GM19043 (cell line): ENCODE measurements at regions not wholly inside any gene's neighbourhood (a gene's known extent, or its start where the extent isn't known, plus 50 kb on each side); places are given as distances from the start of the nearest gene placed in this dataset.

ENCODE experiments used
- ATAC-seq: cut with Tn5 transposase; IDR thresholded peaks from one replicate; pipeline ENCODE4 v1.9.1; 2021; ENCODE audit warnings: low read depth; ENCODE audit not compliant: unreplicated experiment

- no peak for ATAC-seq
These were observed 1046.7 kb upstream of the MAP3K7 start for GRCh38 chr6:91633374-91634111.

GRCh38 chr6:91632308-91632707 is 1045.4 kb upstream of the MAP3K7 start:
- no peak for ATAC-seq

GRCh38 chr6:91631227-91631626 is 1044.4 kb upstream of the MAP3K7 start:
- no peak for ATAC-seq

- no peak for ATAC-seq
These were observed 1040.0 kb upstream of the MAP3K7 start for GRCh38 chr6:91626911-91627310.

GRCh38 chr6:91613481-91613880 is 1026.6 kb upstream of the MAP3K7 start:
- ATAC-seq: no peak

GRCh38 chr6:91611190-91611589 is 1024.3 kb upstream of the MAP3K7 start:
- ATAC-seq: no peak

GRCh38 chr6:91608428-91608827 is 1021.6 kb upstream of the MAP3K7 start:
- ATAC-seq: no peak

GRCh38 chr6:91606148-91606901 is 1019.5 kb upstream of the MAP3K7 start:
- no peak for ATAC-seq

- no peak for ATAC-seq
These were observed 1013.7 kb upstream of the MAP3K7 start for GRCh38 chr6:91600561-91600960.

- no peak for ATAC-seq
These were observed 1003.3 kb upstream of the MAP3K7 start for GRCh38 chr6:91590191-91590590.

GRCh38 chr6:91580635-91581034 is 993.8 kb upstream of the MAP3K7 start:
- ATAC-seq: no peak

- ATAC-seq: peak; percentile 82
These were observed 988.2 kb upstream of the MAP3K7 start for GRCh38 chr6:91575032-91575431.

GRCh38 chr6:91573826-91574416 is 987.0 kb upstream of the MAP3K7 start:
- ATAC-seq: no peak

- no peak for ATAC-seq
These were observed 986.0 kb upstream of the MAP3K7 start for GRCh38 chr6:91572878-91573277.

GRCh38 chr6:91569071-91569470 is 982.2 kb upstream of the MAP3K7 start:
- ATAC-seq: no peak

- no peak for ATAC-seq
These were observed 979.6 kb upstream of the MAP3K7 start for GRCh38 chr6:91566467-91566866.

GRCh38 chr6:91565207-91565606 is 978.3 kb upstream of the MAP3K7 start:
- no peak for ATAC-seq

- ATAC-seq: no peak
These were observed 976.1 kb upstream of the MAP3K7 start for GRCh38 chr6:91562955-91563354.

- ATAC-seq: no peak
These were observed 973.5 kb upstream of the MAP3K7 start for GRCh38 chr6:91560409-91560808.

- no peak for ATAC-seq
These were observed 954.0 kb upstream of the MAP3K7 start for GRCh38 chr6:91540902-91541301.

- ATAC-seq: no peak
These were observed 952.6 kb upstream of the MAP3K7 start for GRCh38 chr6:91539456-91539855.

GRCh38 chr6:91538622-91539021 is 951.8 kb upstream of the MAP3K7 start:
- no peak for ATAC-seq
